HEK293 (cell line): ENCODE measurements at regions not wholly inside any gene's neighbourhood (a gene's known extent, or its start where the extent isn't known, plus 50 kb on each side); places are given as distances from the start of the nearest gene placed in this dataset.

Experiments used
- CTCF ChIA-PET: fragments of 350-600 bp; formaldehyde crosslinking; extraction: SDS; loops from one replicate; lab custom pipeline; 2021; ENCODE audit warnings: antibody characterized with exemption; lab: Yijun Ruan, JAX
- POLR2A ChIA-PET: fragments of 300-600 bp; formaldehyde crosslinking; extraction: SDS; loops from one replicate; lab custom pipeline; 2020; ENCODE audit warnings: antibody characterized with exemption, inconsistent platforms; lab: Yijun Ruan, JAX
- H3K27ac ChIP-seq: fragments of 200-500 bp; sonication (Bioruptor generic); 2 replicates; pipeline ENCODE4 v1.5.1; 2014; ENCODE audit warnings: low read depth, low read length, control low read depth, inconsistent platforms; ENCODE audit errors: extremely low read depth
- H3K36me3 ChIP-seq, 2 experiments: fragments of 200-500 bp in 1 of 2; sonication (Bioruptor generic) in 1 of 2; 1 replicate in 1 of 2; 2 replicates in 1 of 2; pipeline ENCODE4 v1.5.1; 2014 to 2017; ENCODE audit warnings: inconsistent platforms in 2 of 2, low read length in 2 of 2; ENCODE audit not compliant: control insufficient read depth in 2 of 2, insufficient read depth in 1 of 2
- H3K4me1 ChIP-seq: fragments of 200-500 bp; sonication (Bioruptor generic); 2 replicates; pipeline ENCODE4 v1.5.1; 2014; ENCODE audit warnings: mild to moderate bottlenecking, low read length, inconsistent platforms; ENCODE audit not compliant: control insufficient read depth, insufficient read depth
- H3K4me3 ChIP-seq: 2 replicates; pipeline ENCODE4 v1.5.1; 2011; ENCODE audit warnings: low read depth, mild to moderate bottlenecking, control low read depth, low read length, moderate library complexity
- H3K9me3 ChIP-seq: fragments of 200-500 bp; sonication (Bioruptor generic); 2 replicates; pipeline ENCODE4 v1.5.1; 2014; ENCODE audit warnings: low read depth, low read length, inconsistent platforms; ENCODE audit not compliant: control insufficient read depth, insufficient read depth
- BCL11B ChIP-seq: fragments of 450-650 bp; formaldehyde crosslinking; IDR thresholded peaks from 2 replicates; pipeline ENCODE4 v1.5.1; 2016; ENCODE audit warnings: low read depth, missing biosample characterization, missing genetic modification characterization
- FEZF1 ChIP-seq: fragments of 450-650 bp; formaldehyde crosslinking; IDR thresholded peaks from 2 replicates; pipeline ENCODE4 v1.5.1; 2016; ENCODE audit warnings: missing biosample characterization, missing genetic modification characterization
- GLI4 ChIP-seq: fragments of 450-650 bp; formaldehyde crosslinking; IDR thresholded peaks from 2 replicates; pipeline ENCODE4 v1.5.1; 2016; ENCODE audit warnings: missing biosample characterization, missing genetic modification characterization
- KLF8 ChIP-seq: fragments of 450-650 bp; formaldehyde crosslinking; IDR thresholded peaks from 2 replicates; pipeline ENCODE4 v1.5.1; 2016; ENCODE audit warnings: missing biosample characterization, missing genetic modification characterization
- MEIS1 ChIP-seq: sonication (generic); formaldehyde crosslinking; IDR thresholded peaks from 2 replicates; pipeline ENCODE4 v1.8.1; 2022; ENCODE audit warnings: missing genetic modification reagents, mild to moderate bottlenecking, borderline replicate concordance
- REPIN1 ChIP-seq: fragments of 450-650 bp; formaldehyde crosslinking; IDR thresholded peaks from 2 replicates; pipeline ENCODE4 v1.5.1; 2017; ENCODE audit warnings: missing biosample characterization, missing genetic modification characterization, low read depth
- TCF7L2 ChIP-seq: IDR thresholded peaks from 2 replicates; pipeline ENCODE4 v1.6.1; 2011; ENCODE audit warnings: low read depth, mild to moderate bottlenecking, inconsistent platforms, low read length, moderate library complexity, borderline replicate concordance
- ZFHX2 ChIP-seq: fragments of 450-650 bp; formaldehyde crosslinking; conservative IDR thresholded peaks from 2 replicates; pipeline ENCODE4 v1.5.1; 2016; ENCODE audit warnings: missing biosample characterization, missing genetic modification characterization
- ZNF140 ChIP-seq: fragments of 450-650 bp; formaldehyde crosslinking; IDR thresholded peaks from 2 replicates; pipeline ENCODE4 v1.5.1; 2016; ENCODE audit warnings: missing biosample characterization, missing genetic modification characterization
- ZNF155 ChIP-seq: fragments of 450-650 bp; formaldehyde crosslinking; IDR thresholded peaks from 2 replicates; pipeline ENCODE4 v1.5.1; 2016; ENCODE audit warnings: missing biosample characterization, missing genetic modification characterization
- ZNF157 ChIP-seq: fragments of 450-650 bp; formaldehyde crosslinking; IDR thresholded peaks from 2 replicates; pipeline ENCODE4 v1.5.1; 2016; ENCODE audit warnings: missing biosample characterization, missing genetic modification characterization
- ZNF174 ChIP-seq: fragments of 450-650 bp; formaldehyde crosslinking; IDR thresholded peaks from 2 replicates; pipeline ENCODE4 v1.5.0; 2017; ENCODE audit warnings: missing biosample characterization, mild to moderate bottlenecking, missing genetic modification characterization
- ZNF202 ChIP-seq: fragments of 450-650 bp; formaldehyde crosslinking; IDR thresholded peaks from 2 replicates; pipeline ENCODE4 v1.5.1; 2016; ENCODE audit warnings: missing biosample characterization, missing genetic modification characterization, borderline replicate concordance
- ZNF211 ChIP-seq: fragments of 450-650 bp; formaldehyde crosslinking; IDR thresholded peaks from 2 replicates; pipeline ENCODE4 v1.5.1; 2016; ENCODE audit warnings: low read depth, missing biosample characterization, missing genetic modification characterization
- ZNF335 ChIP-seq: fragments of 450-650 bp; formaldehyde crosslinking; conservative IDR thresholded peaks from 2 replicates; pipeline ENCODE4 v1.5.1; 2016; ENCODE audit warnings: missing biosample characterization, missing genetic modification characterization
- ZNF404 ChIP-seq: fragments of 450-650 bp; formaldehyde crosslinking; IDR thresholded peaks from 2 replicates; pipeline ENCODE4 v1.5.1; 2017; ENCODE audit warnings: missing biosample characterization, missing genetic modification characterization
- ZNF510 ChIP-seq: fragments of 450-650 bp; formaldehyde crosslinking; IDR thresholded peaks from 2 replicates; pipeline ENCODE4 v1.5.1; 2018; ENCODE audit warnings: mild to moderate bottlenecking, missing genetic modification characterization, missing biosample characterization; ENCODE audit not compliant: insufficient replicate concordance
- ZNF548 ChIP-seq: fragments of 450-650 bp; formaldehyde crosslinking; IDR thresholded peaks from 2 replicates; pipeline ENCODE4 v1.5.1; 2016; ENCODE audit warnings: missing biosample characterization, missing genetic modification characterization
- ZNF571 ChIP-seq: fragments of 450-650 bp; formaldehyde crosslinking; IDR thresholded peaks from 2 replicates; pipeline ENCODE4 v1.5.0; 2017; ENCODE audit warnings: missing biosample characterization, missing genetic modification characterization
- ZNF585B ChIP-seq: fragments of 450-650 bp; formaldehyde crosslinking; IDR thresholded peaks from 2 replicates; pipeline ENCODE4 v1.5.1; 2016; ENCODE audit warnings: missing biosample characterization, missing genetic modification characterization
- ZNF664 ChIP-seq: fragments of 450-650 bp; formaldehyde crosslinking; IDR thresholded peaks from 2 replicates; pipeline ENCODE4 v1.5.1; 2016; ENCODE audit warnings: missing biosample characterization, missing genetic modification characterization
- ZNF670 ChIP-seq: fragments of 450-650 bp; formaldehyde crosslinking; IDR thresholded peaks from 2 replicates; pipeline ENCODE4 v1.5.1; 2016; ENCODE audit warnings: missing biosample characterization, missing genetic modification characterization, low read depth
- ZNF704 ChIP-seq: fragments of 450-650 bp; formaldehyde crosslinking; IDR thresholded peaks from 2 replicates; pipeline ENCODE4 v1.5.1; 2016; ENCODE audit warnings: missing biosample characterization, missing genetic modification characterization
- ZNF76 ChIP-seq: fragments of 450-650 bp; formaldehyde crosslinking; IDR thresholded peaks from 2 replicates; pipeline ENCODE4; 2016; ENCODE audit warnings: low read depth, missing biosample characterization, missing genetic modification characterization, borderline replicate concordance
- ZNF768 ChIP-seq: fragments of 450-650 bp; formaldehyde crosslinking; IDR thresholded peaks from 2 replicates; pipeline ENCODE4 v1.5.1; 2018; ENCODE audit warnings: missing biosample characterization, mild to moderate bottlenecking, missing genetic modification characterization
- ZNF776 ChIP-seq: fragments of 450-650 bp; formaldehyde crosslinking; IDR thresholded peaks from 2 replicates; pipeline ENCODE4 v1.5.0; 2017; ENCODE audit warnings: missing biosample characterization, missing genetic modification characterization, borderline replicate concordance
- ZNF792 ChIP-seq: fragments of 450-650 bp; formaldehyde crosslinking; IDR thresholded peaks from 2 replicates; pipeline ENCODE4 v1.5.1; 2016; ENCODE audit warnings: missing biosample characterization, missing genetic modification characterization
- ZNF837 ChIP-seq: fragments of 450-650 bp; formaldehyde crosslinking; IDR thresholded peaks from 2 replicates; pipeline ENCODE4 v1.5.1; 2016; ENCODE audit warnings: missing biosample characterization, missing genetic modification characterization
- ZSCAN16 ChIP-seq: fragments of 450-650 bp; formaldehyde crosslinking; IDR thresholded peaks from 2 replicates; pipeline ENCODE4 v1.5.1; 2016; ENCODE audit warnings: missing biosample characterization, missing genetic modification characterization
- ZSCAN23 ChIP-seq: fragments of 450-650 bp; formaldehyde crosslinking; IDR thresholded peaks from 2 replicates; pipeline ENCODE4 v1.5.1; 2016; ENCODE audit warnings: missing biosample characterization, missing genetic modification characterization
- TF ChIP-seq, protein P1 (sequence below): IDR thresholded peaks from 2 replicates; pipeline ENCODE4 v1.6.1; 2011; ENCODE audit warnings: mild to moderate bottlenecking, low read depth, low read length, borderline replicate concordance
- TF ChIP-seq, protein P2 (sequence below): fragments of 450-650 bp; formaldehyde crosslinking; IDR thresholded peaks from 2 replicates; pipeline ENCODE4 v1.5.1; 2016; ENCODE audit warnings: missing biosample characterization, missing genetic modification characterization

GRCh38 chr6:132933090-132933489 is 118.7 kb downstream of the RPS12 start:
- Histone ChIP-seq H3K27ac (no peak overlapping the region), H3K4me3 (no peak overlapping the region), H3K9me3 (no peaks in the 10 kb centered on the region), H3K36me3 (no peaks in the 10 kb centered on the region), H3K4me1 (peaks cover 11% of the 10 kb centered on the region)
- CTCF ChIA-PET = interaction anchor here (0.7 to 3.8 kb wide), 3 partner anchors 29 to 653 kb away, joined by 3 to 14 read pairs (median 6); no protein-coding TSS in a partner anchor
- POLR2A ChIA-PET = no interaction called here
- TF ChIP-seq ZNF792 (tag by site-specific recombination) = no peak
- no peak for TF ChIP-seq ZNF174 (tag by site-specific recombination)
- no peak for TF ChIP-seq ZNF670 (tag by site-specific recombination)
- peak; percentile 82; the same call in 1 of the 2 replicates for TF ChIP-seq MEIS1
- no peak for TF ChIP-seq REPIN1 (tag by site-specific recombination)
- TF ChIP-seq ZNF704 (tag by site-specific recombination) = no peak
- no peak for TF ChIP-seq ZSCAN23 (tag by site-specific recombination)
- TF ChIP-seq TCF7L2 = no peak
- TF ChIP-seq ZNF510 (tag by site-specific recombination) = no peak

DNA sequence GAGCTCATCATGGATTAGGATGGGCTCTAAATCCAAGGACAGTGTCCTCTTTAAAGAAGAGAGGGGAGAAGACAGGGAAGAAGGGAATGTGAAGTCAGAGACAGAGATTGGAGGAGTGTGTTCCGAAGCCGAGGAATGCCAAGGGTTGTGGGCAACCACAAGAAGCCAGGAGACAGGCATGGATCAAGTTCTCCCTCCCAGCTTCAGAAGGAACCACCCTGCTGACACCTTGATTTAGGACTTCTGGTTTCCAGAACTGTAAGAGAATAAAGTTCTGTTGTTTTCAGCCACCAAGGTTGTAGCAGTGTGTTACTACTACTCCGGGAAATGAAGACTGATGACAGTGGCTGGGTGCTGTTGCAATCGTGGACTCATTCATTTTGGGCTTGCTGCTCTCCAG is 120.1 kb downstream of the RPS12 start:
- peaks cover 11% of the 10 kb centered on the region for H3K4me1 ChIP-seq
- no peaks in the 10 kb centered on the region for H3K9me3 ChIP-seq
- ChIA-PET CTCF (interaction anchor here (0.6 to 3.8 kb wide), 5 partner anchors 28 to 1964 kb away, joined by 3 to 14 read pairs (median 4); no protein-coding TSS in a partner anchor), POLR2A (interaction anchor here (0.6 kb wide), 1 partner anchor 688 kb away, joined by 3 read pairs; no protein-coding TSS in a partner anchor)
- H3K4me3 ChIP-seq = no peak overlapping the region
- TF ChIP-seq ZNF664 (tag by site-specific recombination) (no peak), ZSCAN16 (tag by site-specific recombination) (no peak), ZNF157 (tag by site-specific recombination) (no peak), ZNF776 (tag by site-specific recombination) (no peak), ZNF571 (no peak), ZNF404 (tag by site-specific recombination) (no peak), ZNF202 (tag by site-specific recombination) (no peak), ZNF768 (tag by site-specific recombination) (no peak), ZNF140 (tag by site-specific recombination) (no peak), GLI4 (tag by site-specific recombination) (no peak), ZFHX2 (no peak), ZNF211 (tag by site-specific recombination) (no peak)
- TF ChIP-seq, protein P1, sequence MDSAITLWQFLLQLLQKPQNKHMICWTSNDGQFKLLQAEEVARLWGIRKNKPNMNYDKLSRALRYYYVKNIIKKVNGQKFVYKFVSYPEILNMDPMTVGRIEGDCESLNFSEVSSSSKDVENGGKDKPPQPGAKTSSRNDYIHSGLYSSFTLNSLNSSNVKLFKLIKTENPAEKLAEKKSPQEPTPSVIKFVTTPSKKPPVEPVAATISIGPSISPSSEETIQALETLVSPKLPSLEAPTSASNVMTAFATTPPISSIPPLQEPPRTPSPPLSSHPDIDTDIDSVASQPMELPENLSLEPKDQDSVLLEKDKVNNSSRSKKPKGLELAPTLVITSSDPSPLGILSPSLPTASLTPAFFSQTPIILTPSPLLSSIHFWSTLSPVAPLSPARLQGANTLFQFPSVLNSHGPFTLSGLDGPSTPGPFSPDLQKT = no peak
- H3K36me3 ChIP-seq = no peaks in the 10 kb centered on the region
- no peak overlapping the region for H3K27ac ChIP-seq

DNA sequence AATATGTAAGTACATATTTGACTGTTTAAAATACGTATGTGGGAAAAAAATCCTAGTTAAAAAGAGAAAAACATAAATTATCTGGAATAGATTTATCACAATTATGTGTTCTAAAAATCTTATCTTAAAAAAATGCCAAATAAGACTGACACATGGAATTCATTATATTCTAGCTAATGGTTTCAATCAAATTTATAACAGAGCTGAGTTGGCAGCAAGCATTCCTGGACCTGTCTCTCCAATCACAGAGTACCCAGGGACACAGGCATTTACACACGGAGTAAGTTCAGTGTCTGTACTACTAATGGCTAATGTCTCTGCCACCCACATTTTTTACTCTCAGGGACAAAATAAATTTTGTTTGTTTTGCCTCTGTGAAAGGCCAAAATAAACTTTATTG is 122.3 kb downstream of the RPS12 start:
- peaks cover 11% of the 10 kb centered on the region for H3K4me1 ChIP-seq
- ChIA-PET POLR2A (no interaction called here), CTCF (interaction anchor here (1.5 to 3.8 kb wide), 3 partner anchors 26 to 254 kb away, joined by 4 to 14 read pairs (median 12); no protein-coding TSS in a partner anchor)
- no peak for TF ChIP-seq ZNF335 (tag by site-specific recombination)
- TF ChIP-seq, protein P2, sequence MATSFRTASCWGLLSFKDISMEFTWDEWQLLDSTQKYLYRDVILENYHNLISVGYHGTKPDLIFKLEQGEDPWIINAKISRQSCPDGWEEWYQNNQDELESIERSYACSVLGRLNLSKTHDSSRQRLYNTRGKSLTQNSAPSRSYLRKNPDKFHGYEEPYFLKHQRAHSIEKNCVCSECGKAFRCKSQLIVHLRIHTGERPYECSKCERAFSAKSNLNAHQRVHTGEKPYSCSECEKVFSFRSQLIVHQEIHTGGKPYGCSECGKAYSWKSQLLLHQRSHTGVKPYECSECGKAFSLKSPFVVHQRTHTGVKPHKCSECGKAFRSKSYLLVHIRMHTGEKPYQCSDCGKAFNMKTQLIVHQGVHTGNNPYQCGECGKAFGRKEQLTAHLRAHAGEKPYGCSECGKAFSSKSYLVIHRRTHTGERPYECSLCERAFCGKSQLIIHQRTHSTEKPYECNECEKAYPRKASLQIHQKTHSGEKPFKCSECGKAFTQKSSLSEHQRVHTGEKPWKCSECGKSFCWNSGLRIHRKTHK (tag by site-specific recombination) = no peak
- no peak for TF ChIP-seq ZNF548 (tag by site-specific recombination)
- TF ChIP-seq ZNF510 (tag by site-specific recombination) = no peak
- TF ChIP-seq KLF8 (tag by site-specific recombination) = no peak
- no peak for TF ChIP-seq ZNF585B
- no peak for TF ChIP-seq ZNF155
- no peak for TF ChIP-seq ZNF837
- TF ChIP-seq ZNF76 (tag by site-specific recombination) = no peak
- TF ChIP-seq BCL11B (tag by site-specific recombination) = no peak
- TF ChIP-seq FEZF1 (tag by site-specific recombination) = no peak

More for the DNA sequence above, 122.3 kb downstream of the RPS12 start:
- Histone ChIP-seq H3K4me3 (no peak overlapping the region), H3K27ac (no peak overlapping the region), H3K9me3 (no peaks in the 10 kb centered on the region), H3K36me3 (no peaks in the 10 kb centered on the region)
